Stomach (tissue), 4 donors: ENCODE measurements at regions not wholly inside any gene's neighbourhood (a gene's known extent, or its start where the extent isn't known, plus 50 kb on each side); places are given as distances from the start of the nearest gene placed in this dataset.

Experiments used
- CTCF ChIP-seq, 7 experiments: fragments of 450-650 bp in 4 of 7; fragments of 200-600 bp in 3 of 7; sonication (generic) in 3 of 7; IDR thresholded peaks; one replicate each; pipeline ENCODE4 v1.5.1; 2016 to 2019; ENCODE audit warnings: antibody characterized with exemption in 7 of 7, control low read depth in 2 of 7, mild to moderate bottlenecking in 1 of 7
- EP300 ChIP-seq: sonication (generic); formaldehyde crosslinking; IDR thresholded peaks from one replicate; pipeline ENCODE4 v1.6.1; 2017; ENCODE audit warnings: antibody characterized with exemption
- POLR2A ChIP-seq, 4 donors: fragments of 450-650 bp; IDR thresholded peaks; one replicate each; pipeline ENCODE4 v1.6.1; 2016; ENCODE audit warnings: antibody characterized with exemption in 4 of 4, control low read depth in 2 of 4, mild to moderate bottlenecking in 1 of 4, moderate library complexity in 1 of 4

DNA sequence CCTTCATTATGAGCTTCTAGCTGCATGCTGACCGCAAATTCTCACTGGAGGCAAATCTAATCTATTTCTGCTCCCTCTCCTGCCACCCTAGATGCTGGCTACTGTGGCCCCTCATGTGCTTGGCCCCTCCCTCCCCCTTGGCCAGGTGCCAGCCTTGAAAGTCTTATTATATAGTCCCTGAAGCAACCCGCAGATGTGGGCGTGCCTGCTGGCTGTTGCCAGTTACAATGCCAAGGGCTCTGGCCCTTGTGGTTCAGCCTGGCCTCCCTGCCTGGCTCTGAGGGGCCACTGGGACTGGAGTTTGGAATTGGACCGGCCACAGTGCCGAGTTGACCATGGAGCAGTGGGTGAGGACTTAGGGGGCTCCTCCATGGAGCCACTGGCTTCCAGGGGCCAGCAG, 78.9 kb upstream of the ACTRT2 start:
- TF ChIP-seq POLR2A (IDR thresholded peaks at IDR 0.05) (no peak), CTCF (IDR thresholded peaks at IDR 0.05) (no peak), EP300 (no peak)
